Subcutaneous abdominal adipose tissue (tissue), 5 donors: ENCODE measurements at regions not wholly inside any gene's neighbourhood (a gene's known extent, or its start where the extent isn't known, plus 50 kb on each side); places are given as distances from the start of the nearest gene placed in this dataset.
"Not testable (repeated sequence)": the region's sequence is repeated elsewhere in the genome, so short reads cannot be mapped to it uniquely, and the experiment has no call there.

Experiments
- H3K27ac ChIP-seq: one replicate; pipeline ENCODE4 v1.7.0; 2013; ENCODE audit warnings: low read depth, mild to moderate bottlenecking, inconsistent platforms, low read length, moderate library complexity
- H3K27me3 ChIP-seq, 5 donors: one replicate each; pipeline ENCODE4 v1.7.0; 2013; ENCODE audit warnings: low read length in 5 of 5, inconsistent platforms in 1 of 5; ENCODE audit not compliant: control insufficient read depth in 5 of 5, insufficient read depth in 4 of 5
- H3K36me3 ChIP-seq, 5 donors: one replicate each; pipeline ENCODE4 v1.7.0; 2013; ENCODE audit warnings: low read length in 5 of 5; ENCODE audit not compliant: control insufficient read depth in 5 of 5, insufficient read depth in 5 of 5
- H3K4me1 ChIP-seq, 5 donors: one replicate each; pipeline ENCODE4 v1.7.0; 2013; ENCODE audit warnings: low read length in 5 of 5, mild to moderate bottlenecking in 3 of 5, moderate library complexity in 1 of 5; ENCODE audit not compliant: control insufficient read depth in 5 of 5, insufficient read depth in 5 of 5
- H3K4me3 ChIP-seq, 5 donors: one replicate each; pipeline ENCODE4 v1.7.0; 2013; ENCODE audit warnings: low read length in 5 of 5, low read depth in 1 of 5
- H3K9ac ChIP-seq, 5 donors: one replicate each; pipeline ENCODE4 v1.7.0; 2013; ENCODE audit warnings: low read length in 5 of 5, mild to moderate bottlenecking in 4 of 5, moderate library complexity in 3 of 5
- H3K9me3 ChIP-seq, 5 donors: one replicate each; pipeline ENCODE4 v1.7.0; 2013; ENCODE audit warnings: low read length in 5 of 5; ENCODE audit not compliant: control insufficient read depth in 5 of 5
- donor health status: healthy.
- donor health status: healthy.
- donor health status: healthy.
- donor health status: healthy.
- donor health status: healthy.

GRCh38 chr4:187118166-187118565 lies 394.5 kb upstream of the FAT1 start:
- Histone ChIP-seq H3K4me1 (no peaks in the 10 kb centered on the region), H3K9me3 (no peaks in the 10 kb centered on the region), H3K4me3 (no peak overlapping the region), H3K27ac (no peak overlapping the region), H3K9ac (no peak overlapping the region), H3K27me3 (no peaks in the 10 kb centered on the region), H3K36me3 (no peaks in the 10 kb centered on the region)

- Histone ChIP-seq H3K4me3 (no peak overlapping the region), H3K27ac (no peak overlapping the region), H3K4me1 (no peaks in the 10 kb centered on the region), H3K27me3 (no peaks in the 10 kb centered on the region), H3K9ac (no peak overlapping the region), H3K36me3 (no peaks in the 10 kb centered on the region), H3K9me3 (no peaks in the 10 kb centered on the region)
These were observed 395.0 kb upstream of the FAT1 start for GRCh38 chr4:187118602-187119120.

GRCh38 chr4:187124331-187124730 lies 400.7 kb upstream of the FAT1 start:
- Histone ChIP-seq H3K27me3 (no peaks in the 10 kb centered on the region), H3K27ac (no peak overlapping the region), H3K9me3 (peaks cover 0 to 3% (median 0%) of the 10 kb centered on the region in 5 donors), H3K36me3 (no peaks in the 10 kb centered on the region), H3K4me1 (no peaks in the 10 kb centered on the region), H3K4me3 (no peak overlapping the region), H3K9ac (no peak overlapping the region)

- no peak overlapping the region for H3K9ac ChIP-seq
- H3K27ac ChIP-seq, result no peak overlapping the region
- H3K36me3 ChIP-seq, result no peaks in the 10 kb centered on the region
- H3K4me3 ChIP-seq, result no peak overlapping the region
- H3K27me3 ChIP-seq, result no peaks in the 10 kb centered on the region
- H3K9me3 ChIP-seq, result peaks cover 0 to 3% (median 0%) of the 10 kb centered on the region in 5 donors
- no peaks in the 10 kb centered on the region for H3K4me1 ChIP-seq
These were observed 401.4 kb upstream of the FAT1 start for GRCh38 chr4:187125062-187125461.

GRCh38 chr4:187127456-187127855 lies 403.8 kb upstream of the FAT1 start:
- Histone ChIP-seq H3K27me3 (no peaks in the 10 kb centered on the region), H3K4me1 (no peaks in the 10 kb centered on the region), H3K9ac (no peak overlapping the region), H3K9me3 (peaks cover 0 to 7% (median 0%) of the 10 kb centered on the region in 5 donors), H3K27ac (no peak overlapping the region), H3K36me3 (no peaks in the 10 kb centered on the region), H3K4me3 (no peak overlapping the region)

- H3K4me1 ChIP-seq, result no peaks in the 10 kb centered on the region
- no peak overlapping the region for H3K9ac ChIP-seq
- H3K27ac ChIP-seq, result no peak overlapping the region
- peaks cover 0 to 7% (median 0%) of the 10 kb centered on the region in 5 donors for H3K9me3 ChIP-seq
- H3K4me3 ChIP-seq, result no peak overlapping the region
- no peaks in the 10 kb centered on the region for H3K36me3 ChIP-seq
- H3K27me3 ChIP-seq, result no peaks in the 10 kb centered on the region
These were observed 404.6 kb upstream of the FAT1 start for GRCh38 chr4:187128222-187128621.

- Histone ChIP-seq H3K9me3 (peaks cover 0 to 7% (median 0%) of the 10 kb centered on the region in 5 donors), H3K4me1 (no peaks in the 10 kb centered on the region), H3K36me3 (no peaks in the 10 kb centered on the region), H3K4me3 (no peak overlapping the region), H3K9ac (no peak overlapping the region), H3K27me3 (no peaks in the 10 kb centered on the region), H3K27ac (no peak overlapping the region)
These were observed 405.3 kb upstream of the FAT1 start for GRCh38 chr4:187128976-187129375.

GRCh38 chr4:187131826-187132225 lies 408.2 kb upstream of the FAT1 start:
- not testable (repeated sequence) for H3K9ac ChIP-seq, H3K4me1 ChIP-seq, H3K36me3 ChIP-seq, H3K27ac ChIP-seq, H3K9me3 ChIP-seq, H3K27me3 ChIP-seq, H3K4me3 ChIP-seq

- H3K4me1 ChIP-seq, result no peaks in the 10 kb centered on the region
- no peak overlapping the region for H3K27ac ChIP-seq
- no peak overlapping the region for H3K4me3 ChIP-seq
- H3K36me3 ChIP-seq, result no peaks in the 10 kb centered on the region
- H3K9me3 ChIP-seq, result peaks cover 0 to 3% (median 0%) of the 10 kb centered on the region in 5 donors
- H3K9ac ChIP-seq, result no peak overlapping the region
- H3K27me3 ChIP-seq, result no peaks in the 10 kb centered on the region
These were observed 412.2 kb upstream of the FAT1 start for GRCh38 chr4:187135878-187136277.

- H3K4me1 ChIP-seq, result no peaks in the 10 kb centered on the region
- H3K27me3 ChIP-seq, result no peaks in the 10 kb centered on the region
- peaks cover 0 to 3% (median 0%) of the 10 kb centered on the region in 5 donors for H3K9me3 ChIP-seq
- H3K4me3 ChIP-seq, result no peak overlapping the region
- no peak overlapping the region for H3K9ac ChIP-seq
- no peak overlapping the region for H3K27ac ChIP-seq
- H3K36me3 ChIP-seq, result no peaks in the 10 kb centered on the region
These were observed 415.5 kb upstream of the FAT1 start for GRCh38 chr4:187139141-187139540.

GRCh38 chr4:187141101-187141500 lies 417.4 kb upstream of the FAT1 start:
- no peaks in the 10 kb centered on the region for H3K27me3 ChIP-seq
- H3K4me1 ChIP-seq, result no peaks in the 10 kb centered on the region
- no peak overlapping the region for H3K9ac ChIP-seq
- H3K4me3 ChIP-seq, result no peak overlapping the region
- no peaks in the 10 kb centered on the region for H3K36me3 ChIP-seq
- no peaks in the 10 kb centered on the region for H3K9me3 ChIP-seq
- no peak overlapping the region for H3K27ac ChIP-seq
